GM19467 (cell line): ENCODE measurements at regions not wholly inside any gene's neighbourhood (a gene's known extent, or its start where the extent isn't known, plus 50 kb on each side); places are given as distances from the start of the nearest gene placed in this dataset.

Experiments
- ATAC-seq: cut with Tn5 transposase; IDR thresholded peaks from one replicate; pipeline ENCODE4 v1.9.1; 2021; ENCODE audit warnings: mild to moderate bottlenecking, moderate library complexity; ENCODE audit not compliant: unreplicated experiment

- no peak for ATAC-seq
Observed at GRCh38 chr3:67733269-67733950, 79.0 kb upstream of the SUCLG2 start.

- no peak for ATAC-seq
Observed at GRCh38 chr3:67724434-67724833, 70.0 kb upstream of the SUCLG2 start.

- ATAC-seq: no peak
Observed at GRCh38 chr3:67723863-67724262, 69.5 kb upstream of the SUCLG2 start.

- ATAC-seq: no peak
Observed at GRCh38 chr3:67719333-67719732, 64.9 kb upstream of the SUCLG2 start.

GRCh38 chr3:67715971-67716370, 61.6 kb upstream of the SUCLG2 start:
- no peak for ATAC-seq

GRCh38 chr3:67713764-67714469, 59.5 kb upstream of the SUCLG2 start:
- ATAC-seq: no peak

- no peak for ATAC-seq
Observed at GRCh38 chr3:67712259-67712658, 57.8 kb upstream of the SUCLG2 start.

GRCh38 chr3:67710396-67710795, 56.0 kb upstream of the SUCLG2 start:
- no peak for ATAC-seq

GRCh38 chr3:67706934-67707333, 52.5 kb upstream of the SUCLG2 start:
- ATAC-seq: no peak

- no peak for ATAC-seq
Observed at GRCh38 chr3:67704322-67704721, 49.9 kb upstream of the SUCLG2 start.
